Fibroblast of lung (primary cell): ENCODE measurements at regions not wholly inside any gene's neighbourhood (a gene's known extent, or its start where the extent isn't known, plus 50 kb on each side); places are given as distances from the start of the nearest gene placed in this dataset.

Experiments used
- EZH2 ChIP-seq: IDR thresholded peaks from 2 replicates; pipeline ENCODE4 v1.5.1; 2012; ENCODE audit warnings: low read length, control low read depth, mild to moderate bottlenecking; ENCODE audit errors: missing control alignments
- TF ChIP-seq, protein P1 (sequence below), 2 donors: IDR thresholded peaks in 1 of 2; conservative IDR thresholded peaks in 1 of 2; 1 replicate in 1 of 2; 2 replicates in 1 of 2; pipeline ENCODE4 v1.5.1; 2011 to 2012; ENCODE audit warnings: low read length in 2 of 2, control low read depth in 1 of 2, inconsistent platforms in 1 of 2, low read depth in 1 of 2, mild to moderate bottlenecking in 1 of 2

DNA sequence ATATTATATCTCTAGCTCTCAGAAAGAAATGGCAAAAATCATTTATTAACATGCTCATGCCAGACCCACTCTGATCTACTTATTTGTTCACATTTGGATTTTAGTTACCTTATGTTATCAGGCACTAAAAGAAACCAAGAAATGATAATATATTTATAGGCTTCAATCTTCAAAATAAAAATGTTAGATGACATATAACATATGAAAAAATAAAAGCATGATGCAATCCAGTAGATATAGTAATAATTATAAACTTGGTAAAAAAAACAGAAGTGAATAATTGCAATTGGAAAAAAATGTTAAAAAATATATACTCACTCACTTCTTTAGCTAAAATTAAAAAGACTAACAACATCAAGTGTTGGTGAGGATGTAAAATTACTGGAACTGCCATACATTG lies 248.3 kb upstream of the VRK2 start:
- TF ChIP-seq, protein P1, sequence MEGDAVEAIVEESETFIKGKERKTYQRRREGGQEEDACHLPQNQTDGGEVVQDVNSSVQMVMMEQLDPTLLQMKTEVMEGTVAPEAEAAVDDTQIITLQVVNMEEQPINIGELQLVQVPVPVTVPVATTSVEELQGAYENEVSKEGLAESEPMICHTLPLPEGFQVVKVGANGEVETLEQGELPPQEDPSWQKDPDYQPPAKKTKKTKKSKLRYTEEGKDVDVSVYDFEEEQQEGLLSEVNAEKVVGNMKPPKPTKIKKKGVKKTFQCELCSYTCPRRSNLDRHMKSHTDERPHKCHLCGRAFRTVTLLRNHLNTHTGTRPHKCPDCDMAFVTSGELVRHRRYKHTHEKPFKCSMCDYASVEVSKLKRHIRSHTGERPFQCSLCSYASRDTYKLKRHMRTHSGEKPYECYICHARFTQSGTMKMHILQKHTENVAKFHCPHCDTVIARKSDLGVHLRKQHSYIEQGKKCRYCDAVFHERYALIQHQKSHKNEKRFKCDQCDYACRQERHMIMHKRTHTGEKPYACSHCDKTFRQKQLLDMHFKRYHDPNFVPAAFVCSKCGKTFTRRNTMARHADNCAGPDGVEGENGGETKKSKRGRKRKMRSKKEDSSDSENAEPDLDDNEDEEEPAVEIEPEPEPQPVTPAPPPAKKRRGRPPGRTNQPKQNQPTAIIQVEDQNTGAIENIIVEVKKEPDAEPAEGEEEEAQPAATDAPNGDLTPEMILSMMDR (conservative IDR thresholded peaks at IDR 0.05 in 1 of 2, IDR thresholded peaks at IDR 0.05 in 1 of 2; ENCODE audit: low read depth in 1 of 2, low read length in 2 of 2): no peak
- no peak for TF ChIP-seq EZH2
